ENCODE measurements at regions not wholly inside any gene's neighbourhood (a gene's known extent, or its start where the extent isn't known, plus 50 kb on each side); places are given as distances from the start of the nearest gene placed in this dataset.

- DNase-seq (ENCODE audit: low read depth in 3 of 3), result no peak
These were observed 402.4 kb downstream of the EFNB2 start for GRCh38 chr13:106133025-106133424.

GRCh38 chr13:106132216-106132615 is 403.2 kb downstream of the EFNB2 start:
- no peak for DNase-seq (ENCODE audit: low read depth in 3 of 3)

DNA sequence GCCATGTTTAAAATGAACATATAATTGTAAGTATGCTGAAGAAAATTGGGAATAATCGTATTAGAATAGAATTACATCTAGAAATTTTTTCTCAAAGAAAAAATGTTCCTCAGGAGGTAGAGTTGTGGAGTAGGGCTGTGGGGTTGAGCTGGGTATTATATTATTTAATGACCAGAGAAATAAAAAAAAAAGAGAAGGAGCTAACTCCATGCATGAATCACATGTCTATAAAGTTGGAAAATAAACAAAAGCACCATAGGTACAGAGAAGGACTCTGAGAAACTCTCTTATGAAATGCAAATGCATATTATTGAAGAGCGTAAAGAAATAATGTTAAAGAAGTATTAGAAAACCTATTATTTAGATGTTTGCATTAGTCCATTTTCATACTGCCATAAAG is 405.5 kb downstream of the EFNB2 start:
- no peak for DNase-seq (ENCODE audit: low read depth in 3 of 3)

DNA sequence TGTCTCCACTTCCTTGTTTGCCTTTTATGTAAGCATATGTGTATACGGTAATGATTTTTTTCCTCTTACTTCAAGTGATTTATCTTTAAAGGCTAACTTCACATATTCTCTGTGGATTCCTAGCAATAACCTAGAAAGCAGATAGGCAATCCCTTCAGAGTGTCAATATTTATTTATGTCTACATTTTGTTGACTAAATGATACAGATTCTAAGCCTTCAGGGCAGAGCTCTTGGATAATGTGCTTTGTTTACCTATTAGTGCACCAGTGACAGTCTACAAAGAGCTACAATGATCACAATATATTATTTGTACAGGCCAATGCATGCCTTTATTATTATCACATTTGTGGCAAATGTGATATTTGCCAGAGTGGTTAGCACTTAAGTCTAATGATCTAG is 406.2 kb downstream of the EFNB2 start:
- DNase-seq (ENCODE audit: low read depth in 3 of 3), result no peak

DNA sequence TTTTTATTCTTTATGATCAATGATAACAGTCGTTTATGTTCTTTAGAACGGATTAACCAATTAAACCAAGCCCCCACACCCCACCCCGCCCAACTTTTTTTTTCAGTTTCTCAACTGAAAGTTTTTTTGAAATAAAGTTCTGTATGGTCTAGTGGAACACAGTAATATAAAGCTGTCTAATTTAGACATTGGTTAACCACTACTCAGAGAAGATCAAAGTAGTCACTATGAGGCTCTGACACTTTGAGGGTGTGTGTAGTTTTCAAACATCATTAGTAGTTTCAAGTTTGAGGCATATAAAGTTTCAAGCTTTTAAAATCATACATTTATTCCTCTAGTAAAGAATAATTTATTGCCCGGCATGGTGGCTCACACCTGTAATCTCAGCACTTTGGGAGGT is 413.2 kb downstream of the EFNB2 start:
- no peak for DNase-seq (ENCODE audit: low read depth in 3 of 3)

DNA sequence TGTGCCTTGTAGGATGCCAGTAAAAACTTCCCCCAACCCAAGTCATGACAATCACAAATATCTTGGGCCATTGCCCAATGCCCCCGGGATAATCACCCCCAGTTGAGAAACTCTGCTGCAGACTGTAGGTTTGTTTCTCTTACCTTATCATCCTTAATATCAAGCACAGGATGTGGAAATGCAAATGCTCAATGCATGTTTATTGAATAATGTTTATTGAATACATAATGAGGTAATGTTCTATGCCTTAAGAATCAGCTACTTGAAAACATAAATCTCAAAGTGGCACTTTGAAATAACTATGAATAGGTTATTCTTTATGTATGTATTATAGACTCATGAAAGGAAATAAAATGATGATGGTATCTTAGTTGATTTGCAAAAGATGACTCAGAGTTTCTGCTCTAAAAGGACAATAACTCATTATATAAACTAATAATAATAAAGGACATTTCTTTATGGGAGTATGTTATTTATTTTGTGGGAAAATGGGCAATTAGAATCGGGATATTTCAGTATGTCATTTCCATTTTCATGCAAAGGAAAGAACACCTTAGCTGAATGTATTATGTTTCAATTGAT is 414.2 kb downstream of the EFNB2 start:
- no peak for DNase-seq (ENCODE audit: low read depth in 3 of 3)

DNA sequence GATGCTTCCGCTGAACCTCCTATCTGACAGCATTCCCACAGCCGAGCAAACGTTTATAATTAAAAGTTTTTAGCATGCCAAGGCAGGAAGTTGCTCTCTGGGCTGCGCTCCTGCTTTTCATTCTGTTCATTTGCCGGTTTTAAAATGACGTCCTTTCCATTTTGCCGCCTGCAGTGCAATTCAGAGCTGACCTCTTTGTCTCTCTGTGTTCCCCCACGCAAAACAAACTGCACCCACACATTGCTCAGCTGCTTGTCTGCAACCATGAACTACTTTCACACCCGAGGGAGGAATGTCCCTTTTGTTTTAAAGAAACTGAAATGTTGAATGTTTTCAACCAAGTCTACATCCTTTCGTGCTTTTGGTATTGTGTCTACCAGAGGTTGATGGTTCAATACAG is 416.5 kb downstream of the EFNB2 start:
- DNase-seq (ENCODE audit: low read depth in 3 of 3), result no peak

DNA sequence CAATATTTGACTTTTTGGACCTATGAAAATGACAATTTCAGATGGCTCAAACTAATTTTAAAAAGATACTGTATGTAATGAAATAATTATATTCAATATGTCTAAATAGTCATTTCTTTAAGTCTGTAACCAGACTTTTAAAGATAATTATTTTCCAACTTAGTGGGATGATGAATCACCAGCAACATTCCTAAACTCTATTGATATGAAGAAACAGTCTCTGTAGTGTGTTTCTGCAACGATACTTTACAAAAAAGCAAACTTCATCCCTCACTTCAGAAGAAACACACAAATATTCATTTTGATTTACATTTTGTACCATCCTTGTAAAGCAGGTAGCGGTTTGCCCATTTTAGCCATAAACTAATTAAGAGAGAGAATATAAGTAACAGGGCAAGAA is 417.4 kb downstream of the EFNB2 start:
- no peak for DNase-seq (ENCODE audit: low read depth in 3 of 3)

DNA sequence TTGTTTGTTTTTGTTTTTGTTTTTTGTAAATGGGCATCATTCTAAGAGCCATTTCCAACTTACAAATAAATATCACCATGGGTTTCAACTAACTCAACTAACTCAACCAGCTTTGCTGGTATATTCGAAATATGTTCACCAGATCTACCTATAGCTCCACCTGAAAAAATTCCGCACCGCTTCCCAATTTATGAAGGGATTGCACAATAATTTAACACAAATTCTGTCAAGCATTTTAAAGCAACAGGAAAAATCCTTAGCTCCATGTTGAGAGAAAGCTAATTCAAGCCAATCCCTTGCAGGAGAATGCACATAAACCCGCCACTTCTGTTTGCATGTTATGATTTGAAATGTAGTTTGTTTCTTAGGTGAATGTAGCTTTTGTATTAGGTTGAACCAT is 417.8 kb downstream of the EFNB2 start:
- DNase-seq (ENCODE audit: low read depth in 3 of 3), result no peak

GRCh38 chr13:106117035-106117434 is 418.4 kb downstream of the EFNB2 start:
- DNase-seq (ENCODE audit: low read depth in 3 of 3), result no peak

GRCh38 chr13:106115081-106115480 is 420.4 kb downstream of the EFNB2 start:
- no peak for DNase-seq (ENCODE audit: low read depth in 3 of 3)

GRCh38 chr13:106113796-106114195 is 421.7 kb downstream of the EFNB2 start:
- DNase-seq (ENCODE audit: low read depth in 3 of 3), result no peak

DNA sequence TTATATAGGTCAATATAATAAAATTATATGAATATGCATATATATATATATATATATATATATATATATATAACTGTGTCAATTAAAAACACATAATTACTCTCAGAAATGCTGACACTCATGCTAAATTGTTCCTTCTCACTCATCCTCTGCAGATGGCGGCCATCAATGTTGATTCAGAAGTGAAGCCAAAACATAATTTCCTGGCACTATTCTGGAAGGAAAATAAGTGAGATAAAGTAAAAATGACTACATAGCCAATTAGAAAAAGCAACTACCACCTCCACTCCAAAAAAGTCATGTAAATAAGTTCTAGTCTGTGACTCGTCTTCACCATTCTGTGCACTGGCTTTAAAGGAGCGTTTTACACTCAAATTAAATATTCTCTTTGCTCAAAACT is 423.3 kb downstream of the EFNB2 start:
- DNase-seq (ENCODE audit: low read depth in 3 of 3), result no peak

GRCh38 chr13:106110241-106110855 is 425.1 kb downstream of the EFNB2 start:
- no peak for DNase-seq (ENCODE audit: low read depth in 3 of 3)

- no peak for DNase-seq (ENCODE audit: low read depth in 3 of 3)
These were observed 426.1 kb downstream of the EFNB2 start for GRCh38 chr13:106109391-106109791.

GRCh38 chr13:106108346-106108745 is 427.1 kb downstream of the EFNB2 start:
- DNase-seq (ENCODE audit: low read depth in 3 of 3), result no peak

DNA sequence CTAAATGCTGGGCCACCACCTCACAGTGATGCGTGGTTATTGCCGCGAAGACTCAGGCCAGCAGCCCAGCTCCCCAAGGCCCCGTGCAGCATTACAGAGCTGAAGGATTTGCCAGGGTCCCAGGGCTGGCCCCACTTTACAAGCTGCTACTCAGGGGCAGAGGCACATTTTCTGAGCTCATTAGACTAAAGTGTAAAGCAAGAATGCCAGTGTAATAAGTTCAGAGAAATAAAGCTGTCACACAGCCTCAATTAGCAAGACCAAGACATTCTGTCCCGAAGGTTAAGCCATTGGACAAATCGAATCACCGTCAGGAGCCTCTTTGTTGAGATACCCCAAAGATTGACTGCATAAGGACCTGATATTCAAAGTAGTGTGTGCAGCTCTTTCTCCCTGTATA is 428.4 kb downstream of the EFNB2 start:
- DNase-seq (ENCODE audit: low read depth in 3 of 3), result no peak

DNA sequence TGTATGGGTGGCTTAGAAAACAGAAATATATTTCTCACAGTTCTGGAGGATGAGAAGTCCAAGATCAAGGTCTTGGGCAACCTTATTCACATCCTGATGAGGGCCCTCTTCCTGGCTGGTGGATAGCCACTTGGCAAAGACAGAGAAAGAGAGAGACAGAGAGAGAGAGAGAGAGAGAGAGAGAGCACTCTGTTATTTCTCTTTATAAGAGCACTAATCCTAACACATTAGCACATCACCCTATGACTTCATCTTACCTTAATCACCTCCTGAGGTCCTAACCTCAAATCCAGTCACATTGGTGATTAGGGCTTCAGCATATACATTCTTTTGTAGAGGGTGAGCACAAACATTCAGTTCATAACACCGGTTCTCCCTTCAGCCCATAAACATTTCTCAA is 430.3 kb downstream of the EFNB2 start:
- no peak for DNase-seq (ENCODE audit: low read depth in 3 of 3)

- no peak for DNase-seq (ENCODE audit: low read depth in 3 of 3)
These were observed 431.1 kb downstream of the EFNB2 start for GRCh38 chr13:106104281-106104901.

DNA sequence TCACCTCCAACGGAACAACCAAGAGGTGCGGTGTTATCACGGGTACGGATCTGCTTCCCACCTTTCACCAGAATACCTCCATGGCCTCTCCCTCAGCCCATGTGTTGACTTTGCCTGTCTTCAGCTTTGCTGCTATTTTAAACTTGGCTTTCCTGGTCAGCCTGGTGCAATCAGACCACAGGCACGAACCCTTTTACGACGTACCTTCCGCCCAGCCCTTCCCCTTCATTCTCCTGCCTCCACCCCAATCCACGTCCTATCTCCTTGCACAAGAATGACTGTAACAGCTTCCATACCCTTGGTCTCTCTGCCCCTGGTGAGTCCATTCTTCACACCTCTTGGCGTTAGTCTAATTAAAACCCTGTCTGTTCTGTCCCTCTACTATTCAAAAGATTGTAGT is 431.7 kb downstream of the EFNB2 start:
- DNase-seq (ENCODE audit: low read depth in 3 of 3), result no peak

DNA sequence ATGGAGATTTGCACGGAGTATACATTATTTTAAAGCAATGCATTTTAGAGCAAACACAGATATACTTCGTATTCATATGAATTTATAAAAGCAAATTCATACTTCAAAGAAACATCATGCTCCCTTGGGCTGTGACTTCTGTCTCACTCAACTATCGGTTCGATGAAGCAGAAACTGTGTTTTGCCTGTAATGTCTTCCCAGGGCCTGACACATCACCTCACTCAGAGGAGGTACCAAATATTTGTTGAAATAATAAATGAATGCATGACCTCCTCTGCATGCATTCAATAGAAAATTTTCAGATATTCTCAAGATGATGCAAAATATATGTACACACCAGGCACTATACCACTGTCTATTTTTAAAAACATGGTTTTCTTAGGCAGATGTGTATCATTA is 432.7 kb downstream of the EFNB2 start:
- no peak for DNase-seq (ENCODE audit: low read depth in 3 of 3)

DNA sequence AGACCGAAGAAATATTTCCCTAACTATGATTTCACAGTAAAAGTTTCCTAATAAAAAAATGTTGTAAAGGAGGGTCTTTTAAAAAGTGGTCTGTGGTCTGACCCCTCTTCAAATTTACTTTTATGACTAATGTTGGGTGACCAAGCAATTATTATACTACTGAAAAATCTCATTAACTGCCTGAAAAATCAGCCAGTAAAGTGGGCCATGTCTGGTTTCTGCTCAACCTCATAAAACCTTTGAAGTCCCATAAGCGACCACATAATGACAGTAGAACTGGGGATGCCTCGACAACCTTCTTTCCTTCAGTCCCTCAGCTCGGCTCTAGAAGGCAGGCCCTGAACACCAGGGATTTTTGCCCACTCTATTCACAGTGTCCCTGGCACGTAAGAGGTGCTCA is 434.3 kb downstream of the EFNB2 start:
- DNase-seq (ENCODE audit: low read depth in 3 of 3), result no peak

DNA sequence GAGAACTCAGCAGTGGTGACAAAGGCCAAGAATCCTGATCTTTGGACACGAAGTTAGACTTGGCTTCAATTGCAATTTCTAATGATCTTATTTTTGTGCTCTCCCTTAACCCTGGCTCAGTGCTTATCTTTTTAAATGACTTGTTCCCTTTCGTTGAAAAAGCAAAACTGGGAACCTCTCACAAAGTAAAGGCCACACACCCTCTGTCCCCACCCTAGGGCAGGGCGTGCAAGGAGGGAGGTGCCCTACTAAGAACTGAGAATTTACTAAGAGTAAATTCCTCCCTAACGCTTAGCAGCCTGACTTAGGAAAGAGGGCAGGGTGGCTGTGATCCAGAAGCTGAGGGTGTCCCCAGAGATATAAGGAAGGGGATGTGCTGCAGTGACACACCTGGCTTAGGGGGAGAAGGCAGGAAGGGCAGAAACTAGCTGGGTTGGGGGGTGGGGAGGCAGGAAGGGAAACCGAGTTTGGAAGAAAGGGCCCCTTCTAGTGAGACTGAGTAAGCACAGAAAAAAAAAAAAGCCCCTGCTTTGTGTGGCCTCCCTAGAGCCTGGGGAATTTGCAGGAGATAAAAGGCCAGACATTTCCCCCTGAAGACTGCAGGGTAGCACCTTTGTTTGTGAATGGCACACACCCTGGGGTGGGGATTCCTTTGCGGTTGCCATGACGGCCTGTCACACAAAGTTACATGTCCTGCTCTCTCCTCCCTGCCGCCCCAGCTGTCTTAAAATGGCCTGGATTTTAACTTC is 435.1 kb downstream of the EFNB2 start:
- no peak for DNase-seq (ENCODE audit: low read depth in 3 of 3)

All from stimulated activated CD4-positive, alpha-beta T cell treated with anti-CD3 and anti-CD28 coated beads, TNF-alpha, amount 100 ng/mL, for 48 hours (primary cell).